IMR-90 (cell line): ENCODE measurements at regions not wholly inside any gene's neighbourhood (a gene's known extent, or its start where the extent isn't known, plus 50 kb on each side); places are given as distances from the start of the nearest gene placed in this dataset.

ENCODE experiments used
- ATAC-seq: fragments of 200-7000 bp; cut with Tn5 transposase; 2 replicates; pipeline ENCODE4 v1.9.1; 2020; ENCODE audit warnings: low read depth, mild to moderate bottlenecking, moderate library complexity
- BruUV-seq: library from RNA; stranded (reverse); fragments of 400-500 nt; replicated peaks from 2 replicates; lab custom pipeline; 2021; lab: Mats Ljungman, UMichigan
- CTCF ChIA-PET: fragments of 300-600 bp; formaldehyde crosslinking; extraction: SDS; loops from one replicate; lab custom pipeline; 2021; ENCODE audit warnings: antibody characterized with exemption; lab: Yijun Ruan, JAX
- POLR2A ChIA-PET: fragments of 300-600 bp; sonication (Branson Sonifier 250); formaldehyde crosslinking; loops from one replicate; lab custom pipeline; 2022; ENCODE audit warnings: antibody characterized with exemption; ENCODE audit not compliant: unreplicated experiment; lab: Charles Lee
- DNase-seq: peaks from one replicate; pipeline ENCODE4 v3.0.0; 2013
- H2AFZ ChIP-seq: replicated peaks from 2 replicates; pipeline ENCODE3; 2013; ENCODE audit warnings: low read length, mild to moderate bottlenecking; ENCODE audit not compliant: poor library complexity
- H2AK5ac ChIP-seq: 2 replicates; pipeline ENCODE4 v1.6.1; 2013; ENCODE audit warnings: low read depth, low read length, inconsistent platforms
- H2AK9ac ChIP-seq: replicated peaks from 2 replicates; pipeline ENCODE3; 2013; ENCODE audit warnings: mild to moderate bottlenecking, low read depth, low read length, moderate library complexity; ENCODE audit not compliant: poor library complexity
- H2BK120ac ChIP-seq: 2 replicates; pipeline ENCODE4 v1.6.1; 2013; ENCODE audit warnings: low read depth, low read length, inconsistent platforms
- H2BK15ac ChIP-seq: 3 replicates; pipeline ENCODE4 v1.6.1; 2013; ENCODE audit warnings: low read depth, low read length, inconsistent platforms
- H2BK20ac ChIP-seq: 2 replicates; pipeline ENCODE4 v1.6.1; 2013; ENCODE audit warnings: low read depth, mild to moderate bottlenecking, inconsistent platforms, low read length, moderate library complexity
- H2BK5ac ChIP-seq: 2 replicates; pipeline ENCODE4 v1.6.1; 2013; ENCODE audit warnings: mild to moderate bottlenecking, low read depth, low read length, inconsistent platforms; ENCODE audit not compliant: poor library complexity, severe bottlenecking
- H3K14ac ChIP-seq: replicated peaks from 2 replicates; pipeline ENCODE4 v1.6.1; 2013; ENCODE audit warnings: low read depth, low read length, inconsistent platforms
- H3K18ac ChIP-seq: 2 replicates; pipeline ENCODE4 v1.6.1; 2013; ENCODE audit warnings: low read depth, low read length, control low read depth
- H3K23ac ChIP-seq: 2 replicates; pipeline ENCODE4 v1.6.1; 2013; ENCODE audit warnings: low read depth, low read length, inconsistent platforms
- H3K27ac ChIP-seq: 2 replicates; pipeline ENCODE4 v1.5.1; 2013; ENCODE audit warnings: mild to moderate bottlenecking, control low read depth, low read length; ENCODE audit not compliant: insufficient read depth
- H3K27me3 ChIP-seq: 2 replicates; pipeline ENCODE4 v1.6.1; 2013; ENCODE audit warnings: low read length; ENCODE audit not compliant: control insufficient read depth, insufficient read depth
- H3K36me3 ChIP-seq: 2 replicates; pipeline ENCODE4 v1.6.1; 2013; ENCODE audit warnings: low read length, mixed read lengths; ENCODE audit not compliant: control insufficient read depth, insufficient read depth
- H3K4ac ChIP-seq: 2 replicates; pipeline ENCODE4 v1.6.1; 2013; ENCODE audit warnings: low read depth, low read length, inconsistent platforms
- H3K4me1 ChIP-seq: 2 replicates; pipeline ENCODE4 v1.6.1; 2013; ENCODE audit warnings: low read length, mixed read lengths; ENCODE audit not compliant: control insufficient read depth, insufficient read depth
- H3K4me2 ChIP-seq: 2 replicates; pipeline ENCODE4 v1.6.1; 2013; ENCODE audit warnings: low read depth, mild to moderate bottlenecking, control low read depth, low read length, moderate library complexity
- H3K4me3 ChIP-seq: 2 replicates; pipeline ENCODE4 v1.5.1; 2013; ENCODE audit warnings: low read depth, mild to moderate bottlenecking, control low read depth, low read length, moderate library complexity; ENCODE audit not compliant: insufficient read depth
- H3K56ac ChIP-seq: 2 replicates; pipeline ENCODE4 v1.6.1; 2013; ENCODE audit warnings: low read length, inconsistent platforms; ENCODE audit not compliant: insufficient read depth; ENCODE audit errors: extremely low read depth
- H3K79me1 ChIP-seq, 2 experiments: 2 replicates each; pipeline ENCODE4 v1.6.1; 2013; ENCODE audit warnings: low read length in 2 of 2, inconsistent platforms in 1 of 2, low read depth in 1 of 2
- H3K9ac ChIP-seq: 2 replicates; pipeline ENCODE4 v1.6.1; 2013; ENCODE audit warnings: low read depth, low read length, control low read depth
- H3K9me1 ChIP-seq: 2 replicates; pipeline ENCODE4 v1.6.1; 2013; ENCODE audit warnings: low read length, inconsistent platforms; ENCODE audit not compliant: insufficient read depth
- H3K9me3 ChIP-seq: 2 replicates; pipeline ENCODE4 v1.6.1; 2013; ENCODE audit warnings: low read length; ENCODE audit not compliant: control insufficient read depth, insufficient read depth
- H4K20me1 ChIP-seq: 2 replicates; pipeline ENCODE4 v1.6.1; 2013; ENCODE audit warnings: low read length, inconsistent platforms; ENCODE audit not compliant: insufficient read depth
- H4K5ac ChIP-seq: 2 replicates; pipeline ENCODE4 v1.6.1; 2013; ENCODE audit warnings: mild to moderate bottlenecking, low read depth, low read length, control low read depth
- H4K8ac ChIP-seq, 2 experiments: 2 replicates each; pipeline ENCODE4 v1.6.1; 2013; ENCODE audit warnings: low read depth in 2 of 2, low read length in 2 of 2, control low read depth in 1 of 2, inconsistent platforms in 1 of 2
- H4K91ac ChIP-seq: 2 replicates; pipeline ENCODE4 v1.6.1; 2013; ENCODE audit warnings: low read depth, low read length, inconsistent platforms; ENCODE audit not compliant: insufficient read depth
- BHLHE40 ChIP-seq: fragments of 150-350 bp; IDR thresholded peaks from 2 replicates; pipeline ENCODE4 v1.6.1; 2016; ENCODE audit warnings: mild to moderate bottlenecking, low read depth, low read length
- CHD1 ChIP-seq: IDR thresholded peaks from 2 replicates; pipeline ENCODE4 v1.6.1; 2012; ENCODE audit warnings: low read depth, low read length, improper control_type of control experiment
- NFE2L2 ChIP-seq: fragments of 150-350 bp; IDR thresholded peaks from 2 replicates; pipeline ENCODE4 v1.6.1; 2016; ENCODE audit warnings: low read depth, mild to moderate bottlenecking, low read length
- POLR2A ChIP-seq: IDR thresholded peaks from 2 replicates; pipeline ENCODE4 v1.6.1; 2012; ENCODE audit warnings: mild to moderate bottlenecking, low read depth, low read length
- RAD21 ChIP-seq: IDR thresholded peaks from 2 replicates; pipeline ENCODE4 v1.6.1; 2012; ENCODE audit warnings: low read length, improper control_type of control experiment
- RCOR1 ChIP-seq: IDR thresholded peaks from 2 replicates; pipeline ENCODE4 v1.6.1; 2012; ENCODE audit warnings: mild to moderate bottlenecking, low read length, improper control_type of control experiment; ENCODE audit not compliant: insufficient replicate concordance
- SMC3 ChIP-seq: fragments of 150-350 bp; IDR thresholded peaks from 2 replicates; pipeline ENCODE4 v1.6.1; 2016; ENCODE audit warnings: low read depth, mild to moderate bottlenecking, antibody characterized with exemption, low read length, moderate library complexity
- WGBS, 2 experiments: methylation state at CpG; one replicate each; pipeline versions ENCODE4 v1.1.5 to v1.1.7; 2013; ENCODE audit warnings: missing lambda C conversion rate in 2 of 2; ENCODE audit not compliant: insufficient read length in 1 of 2; ENCODE audit errors: extremely low coverage in 2 of 2; 5-methylcytosine and 5-hydroxymethylcytosine counted together
- dilution Hi-C: fragments of 300-500 bp; cut with HindIII; formaldehyde crosslinking; loops from one replicate; pipeline ENCODE4 v1.14.3; 2018; ENCODE audit warnings: low sequenced_read_pairs; ENCODE audit not compliant: unreplicated experiment
- in situ Hi-C: fragments of 300-500 bp; cut with MboI; formaldehyde crosslinking; loops from 3 replicates; pipeline ENCODE4 v1.14.3; 2019; ENCODE audit warnings: low sequenced_read_pairs, inconsistent platforms, mixed read lengths
- intact Hi-C: fragments of 100-400 bp; cut with micrococcal nuclease; formaldehyde crosslinking; loops from 2 replicates; pipeline ENCODE4 v1.10.0; 2022

DNA sequence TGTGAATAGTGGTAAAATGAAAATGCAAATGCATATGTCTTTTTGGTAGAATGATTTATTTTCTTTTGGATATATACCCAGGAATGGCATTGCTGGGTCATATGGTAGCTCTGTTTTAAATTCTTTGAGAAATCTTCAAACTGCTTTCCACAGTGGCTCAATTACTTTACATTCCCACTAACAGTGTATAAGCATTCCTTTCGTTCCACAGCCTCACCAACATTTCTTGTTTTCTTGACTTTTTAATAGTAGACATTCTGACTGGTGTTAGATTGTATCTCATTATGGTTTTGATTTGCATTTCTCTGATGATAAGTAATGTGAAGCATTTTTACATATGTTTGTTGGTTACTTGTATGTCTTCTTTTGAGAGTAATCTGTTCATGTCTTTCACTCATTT is 144.0 kb downstream of the SIM1 start:
- dilution Hi-C loops (no loop called here), intact Hi-C loops (no loop called here), in situ Hi-C loops (no loop called here)
- Histone ChIP-seq H4K8ac (no peak overlapping the region), H2AFZ (no peak overlapping the region), H4K5ac (no peak overlapping the region), H4K20me1 (no peaks in the 10 kb centered on the region), H2BK5ac (no peak overlapping the region), H3K4me3 (no peak overlapping the region), H4K91ac (no peak overlapping the region), H3K23ac (no peak overlapping the region), H2BK20ac (no peak overlapping the region), H3K18ac (no peak overlapping the region), H3K56ac (no peak overlapping the region), H3K4me1 (no peaks in the 10 kb centered on the region), H3K79me1 (no peaks in the 10 kb centered on the region), H3K14ac (no peak overlapping the region), H2AK9ac (no peak overlapping the region), H3K9me1 (no peaks in the 10 kb centered on the region), H3K4me2 (no peak overlapping the region), H3K27me3 (no peaks in the 10 kb centered on the region), H2BK120ac (no peak overlapping the region), H2AK5ac (no peak overlapping the region), H3K9me3 (peaks cover 2% of the 10 kb centered on the region), H2BK15ac (no peak overlapping the region), H3K36me3 (no peaks in the 10 kb centered on the region), H3K9ac (no peak overlapping the region), H3K4ac (no peak overlapping the region), H3K27ac (no peak overlapping the region)
- TF ChIP-seq SMC3 (no peak), RCOR1 (no peak), RAD21 (no peak), POLR2A (no peak), BHLHE40 (no peak), CHD1 (no peak), NFE2L2 (no peak)
- BruUV-seq = no TSS peak
- no CpG with 5 or more reads among the region's 1 CpG for WGBS, 2 experiments
- CTCF ChIA-PET = no interaction called here
- POLR2A ChIA-PET = no interaction called here
- DNase-seq (no peak), ATAC-seq (no peak; the same call in 1 of the 2 replicates)
